Lower leg skin (tissue), 3 donors: ENCODE measurements at regions not wholly inside any gene's neighbourhood (a gene's known extent, or its start where the extent isn't known, plus 50 kb on each side); places are given as distances from the start of the nearest gene placed in this dataset.

ENCODE experiments used
- CTCF ChIP-seq, 3 donors: fragments of 450-650 bp; IDR thresholded peaks; one replicate each; pipeline ENCODE4 v1.5.1; 2016; ENCODE audit warnings: antibody characterized with exemption in 3 of 3, mild to moderate bottlenecking in 3 of 3, moderate library complexity in 2 of 3
- POLR2A ChIP-seq, 2 donors: fragments of 450-650 bp; IDR thresholded peaks; one replicate each; pipeline ENCODE4 v1.6.1; 2016 to 2017; ENCODE audit warnings: antibody characterized with exemption in 2 of 2, mild to moderate bottlenecking in 1 of 2, moderate library complexity in 1 of 2

- TF ChIP-seq CTCF (IDR thresholded peaks at IDR 0.05) (no peak), POLR2A (IDR thresholded peaks at IDR 0.05) (no peak)
Measured at GRCh38 chr16:76970087-76970744, 220.8 kb upstream of the MON1B start.
